Liver (tissue), 8 donors: ENCODE measurements at regions not wholly inside any gene's neighbourhood (a gene's known extent, or its start where the extent isn't known, plus 50 kb on each side); places are given as distances from the start of the nearest gene placed in this dataset.

ENCODE experiments used
- DNase-seq: peaks from one replicate; pipeline ENCODE4 v3.0.0-alpha.2; 2017; ENCODE audit warnings: low spot score
- H3K27ac ChIP-seq, 2 donors: one replicate each; pipeline ENCODE4 v1.7.0; 2013; ENCODE audit warnings: inconsistent platforms in 2 of 2, low read length in 2 of 2, control low read depth in 1 of 2, low read depth in 1 of 2, mild to moderate bottlenecking in 1 of 2
- H3K27me3 ChIP-seq, 4 donors: one replicate each; pipeline versions ENCODE4 v1.6.1 to v1.7.0; 2013; ENCODE audit warnings: low read length in 3 of 4, inconsistent platforms in 1 of 4, mild to moderate bottlenecking in 1 of 4, moderate library complexity in 1 of 4; ENCODE audit not compliant: control insufficient read depth in 4 of 4, insufficient read depth in 4 of 4
- H3K36me3 ChIP-seq, 4 donors: one replicate each; pipeline versions ENCODE4 v1.6.1 to v1.7.0; 2013; ENCODE audit warnings: low read length in 3 of 4, mild to moderate bottlenecking in 3 of 4, low read depth in 1 of 4, moderate library complexity in 1 of 4; ENCODE audit not compliant: control insufficient read depth in 4 of 4, insufficient read depth in 3 of 4
- H3K4me1 ChIP-seq, 4 donors: one replicate each; pipeline versions ENCODE4 v1.6.1 to v1.7.0; 2013; ENCODE audit warnings: low read length in 3 of 4, mild to moderate bottlenecking in 3 of 4, moderate library complexity in 1 of 4; ENCODE audit not compliant: control insufficient read depth in 4 of 4, insufficient read depth in 4 of 4
- H3K4me3 ChIP-seq, 3 donors: one replicate each; pipeline versions ENCODE4 v1.6.1 to v1.7.0; 2013; ENCODE audit warnings: low read length in 3 of 3, control low read depth in 1 of 3, low read depth in 1 of 3, mild to moderate bottlenecking in 1 of 3
- H3K9ac ChIP-seq, 2 donors: one replicate each; pipeline ENCODE4 v1.7.0; 2013; ENCODE audit warnings: low read length in 2 of 2, mild to moderate bottlenecking in 2 of 2, moderate library complexity in 2 of 2, control low read depth in 1 of 2, low read depth in 1 of 2
- H3K9me3 ChIP-seq, 4 donors: one replicate each; pipeline versions ENCODE4 v1.6.1 to v1.7.0; 2013; ENCODE audit warnings: low read length in 3 of 4; ENCODE audit not compliant: control insufficient read depth in 4 of 4
- ATF3 ChIP-seq: IDR thresholded peaks from 2 replicates; pipeline ENCODE4 v1.6.1; 2016; ENCODE audit warnings: antibody characterized with exemption
- EGR1 ChIP-seq, 2 donors: IDR thresholded peaks; 2 replicates each; pipeline ENCODE4 v1.6.1; 2016 to 2018; ENCODE audit warnings: antibody characterized with exemption in 2 of 2, low read depth in 2 of 2
- FOXA2 ChIP-seq: IDR thresholded peaks from 2 replicates; pipeline ENCODE4 v1.6.1; 2016; ENCODE audit warnings: antibody characterized with exemption
- GABPA ChIP-seq, 2 donors: IDR thresholded peaks in 1 of 2; conservative IDR thresholded peaks in 1 of 2; 2 replicates each; pipeline ENCODE4 v1.6.1; 2016; ENCODE audit warnings: antibody characterized with exemption in 2 of 2, mild to moderate bottlenecking in 1 of 2, moderate library complexity in 1 of 2
- HNF4A ChIP-seq, 2 donors: conservative IDR thresholded peaks; 2 replicates each; pipeline ENCODE4 v1.6.1; 2016; ENCODE audit warnings: antibody characterized with exemption in 2 of 2, mild to moderate bottlenecking in 2 of 2
- HNF4G ChIP-seq: IDR thresholded peaks from 2 replicates; pipeline ENCODE4 v1.6.1; 2016; ENCODE audit warnings: antibody characterized with exemption
- JUND ChIP-seq, 2 donors: IDR thresholded peaks; 2 replicates each; pipeline ENCODE4 v1.6.1; 2016; ENCODE audit warnings: antibody characterized with exemption in 2 of 2
- MAX ChIP-seq: IDR thresholded peaks from 2 replicates; pipeline ENCODE4 v1.6.1; 2016; ENCODE audit warnings: antibody characterized with exemption
- RAD21 ChIP-seq, 2 donors: IDR thresholded peaks; 2 replicates each; pipeline ENCODE4 v1.6.1; 2016; ENCODE audit warnings: antibody characterized with exemption in 2 of 2, mild to moderate bottlenecking in 2 of 2
- RXRA ChIP-seq, 2 donors: IDR thresholded peaks; 2 replicates each; pipeline ENCODE4 v1.6.1; 2017 to 2018; ENCODE audit warnings: antibody characterized with exemption in 2 of 2, mild to moderate bottlenecking in 1 of 2
- SP1 ChIP-seq: IDR thresholded peaks from 2 replicates; pipeline ENCODE4 v1.6.1; 2018; ENCODE audit warnings: antibody characterized with exemption, mild to moderate bottlenecking
- TAF1 ChIP-seq: conservative IDR thresholded peaks from 2 replicates; pipeline ENCODE4 v1.6.1; 2016; ENCODE audit warnings: antibody characterized with exemption, mild to moderate bottlenecking
- YY1 ChIP-seq: IDR thresholded peaks from 2 replicates; pipeline ENCODE4 v1.6.1; 2016; ENCODE audit warnings: antibody characterized with exemption, mild to moderate bottlenecking
- ZBTB33 ChIP-seq: IDR thresholded peaks from 2 replicates; pipeline ENCODE4 v1.6.1; 2016; ENCODE audit warnings: antibody characterized with exemption
- WGBS: extraction: QIAGEN DNeasy Blood & Tissue Kit; methylation state at CpG from one replicate; pipeline ENCODE4 v1.1.7; 2013; 5-methylcytosine and 5-hydroxymethylcytosine counted together
- TF ChIP-seq, protein P1 (sequence below): fragments of 150-350 bp; IDR thresholded peaks from 2 replicates; pipeline ENCODE4 v1.5.1; 2017; ENCODE audit warnings: improper control_type of control experiment, low read depth, low read length; ENCODE audit not compliant: missing input control
- TF ChIP-seq, protein P2 (sequence below): IDR thresholded peaks from 2 replicates; pipeline ENCODE4 v1.6.1; 2016; ENCODE audit warnings: antibody characterized with exemption, mild to moderate bottlenecking
- donor health status: healthy.
- donor health status: healthy.
- donor health status: healthy.
- donor health status: healthy.
- donor health status: healthy.

GRCh38 chr22:48636746-48637145 is 1190.9 kb downstream of the BRD1 start:
- Histone ChIP-seq H3K4me3 (no peak overlapping the region), H3K9ac (no peak overlapping the region), H3K4me1 (no peaks in the 10 kb centered on the region), H3K9me3 (no peaks in the 10 kb centered on the region), H3K36me3 (no peaks in the 10 kb centered on the region), H3K27ac (no peak overlapping the region), H3K27me3 (no peaks in the 10 kb centered on the region)
- TF ChIP-seq RXRA (IDR thresholded peaks at IDR 0.05) (no peak), SP1 (no peak), JUND (IDR thresholded peaks at IDR 0.05) (no peak), RAD21 (IDR thresholded peaks at IDR 0.05) (no peak), FOXA2 (no peak), EGR1 (IDR thresholded peaks at IDR 0.05; ENCODE audit: low read depth in 2 of 2) (no peak), HNF4A (conservative IDR thresholded peaks at IDR 0.05) (no peak), TAF1 (no peak), ZBTB33 (no peak), ATF3 (no peak)
- 93% methylated on average over 6 of the region's 6 CpGs for WGBS
- no peak for DNase-seq

DNA sequence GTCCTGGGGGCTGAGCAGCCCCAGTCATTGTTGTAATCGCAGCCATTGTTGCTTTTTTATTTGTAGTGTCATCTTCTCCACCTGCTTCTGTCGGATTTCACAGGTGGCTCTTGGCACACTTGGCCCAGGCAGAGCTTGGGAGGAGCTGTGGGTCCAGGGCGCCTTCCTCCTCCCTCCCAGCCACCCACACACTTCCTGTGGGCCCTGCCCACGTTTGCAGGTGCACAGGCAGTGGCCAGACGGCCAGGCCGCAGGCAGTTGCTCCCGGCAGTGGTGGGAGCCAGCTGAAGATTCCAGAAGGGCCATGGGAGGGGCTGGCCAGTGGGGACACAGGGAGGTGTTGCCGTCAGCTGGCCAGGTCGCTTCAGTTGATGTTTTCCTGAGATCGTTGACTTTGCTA is 1191.9 kb downstream of the BRD1 start:
- TF ChIP-seq, protein P1, sequence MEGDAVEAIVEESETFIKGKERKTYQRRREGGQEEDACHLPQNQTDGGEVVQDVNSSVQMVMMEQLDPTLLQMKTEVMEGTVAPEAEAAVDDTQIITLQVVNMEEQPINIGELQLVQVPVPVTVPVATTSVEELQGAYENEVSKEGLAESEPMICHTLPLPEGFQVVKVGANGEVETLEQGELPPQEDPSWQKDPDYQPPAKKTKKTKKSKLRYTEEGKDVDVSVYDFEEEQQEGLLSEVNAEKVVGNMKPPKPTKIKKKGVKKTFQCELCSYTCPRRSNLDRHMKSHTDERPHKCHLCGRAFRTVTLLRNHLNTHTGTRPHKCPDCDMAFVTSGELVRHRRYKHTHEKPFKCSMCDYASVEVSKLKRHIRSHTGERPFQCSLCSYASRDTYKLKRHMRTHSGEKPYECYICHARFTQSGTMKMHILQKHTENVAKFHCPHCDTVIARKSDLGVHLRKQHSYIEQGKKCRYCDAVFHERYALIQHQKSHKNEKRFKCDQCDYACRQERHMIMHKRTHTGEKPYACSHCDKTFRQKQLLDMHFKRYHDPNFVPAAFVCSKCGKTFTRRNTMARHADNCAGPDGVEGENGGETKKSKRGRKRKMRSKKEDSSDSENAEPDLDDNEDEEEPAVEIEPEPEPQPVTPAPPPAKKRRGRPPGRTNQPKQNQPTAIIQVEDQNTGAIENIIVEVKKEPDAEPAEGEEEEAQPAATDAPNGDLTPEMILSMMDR: no peak
- no peak for TF ChIP-seq ATF3
- TF ChIP-seq MAX: no peak
- TF ChIP-seq, protein P2, sequence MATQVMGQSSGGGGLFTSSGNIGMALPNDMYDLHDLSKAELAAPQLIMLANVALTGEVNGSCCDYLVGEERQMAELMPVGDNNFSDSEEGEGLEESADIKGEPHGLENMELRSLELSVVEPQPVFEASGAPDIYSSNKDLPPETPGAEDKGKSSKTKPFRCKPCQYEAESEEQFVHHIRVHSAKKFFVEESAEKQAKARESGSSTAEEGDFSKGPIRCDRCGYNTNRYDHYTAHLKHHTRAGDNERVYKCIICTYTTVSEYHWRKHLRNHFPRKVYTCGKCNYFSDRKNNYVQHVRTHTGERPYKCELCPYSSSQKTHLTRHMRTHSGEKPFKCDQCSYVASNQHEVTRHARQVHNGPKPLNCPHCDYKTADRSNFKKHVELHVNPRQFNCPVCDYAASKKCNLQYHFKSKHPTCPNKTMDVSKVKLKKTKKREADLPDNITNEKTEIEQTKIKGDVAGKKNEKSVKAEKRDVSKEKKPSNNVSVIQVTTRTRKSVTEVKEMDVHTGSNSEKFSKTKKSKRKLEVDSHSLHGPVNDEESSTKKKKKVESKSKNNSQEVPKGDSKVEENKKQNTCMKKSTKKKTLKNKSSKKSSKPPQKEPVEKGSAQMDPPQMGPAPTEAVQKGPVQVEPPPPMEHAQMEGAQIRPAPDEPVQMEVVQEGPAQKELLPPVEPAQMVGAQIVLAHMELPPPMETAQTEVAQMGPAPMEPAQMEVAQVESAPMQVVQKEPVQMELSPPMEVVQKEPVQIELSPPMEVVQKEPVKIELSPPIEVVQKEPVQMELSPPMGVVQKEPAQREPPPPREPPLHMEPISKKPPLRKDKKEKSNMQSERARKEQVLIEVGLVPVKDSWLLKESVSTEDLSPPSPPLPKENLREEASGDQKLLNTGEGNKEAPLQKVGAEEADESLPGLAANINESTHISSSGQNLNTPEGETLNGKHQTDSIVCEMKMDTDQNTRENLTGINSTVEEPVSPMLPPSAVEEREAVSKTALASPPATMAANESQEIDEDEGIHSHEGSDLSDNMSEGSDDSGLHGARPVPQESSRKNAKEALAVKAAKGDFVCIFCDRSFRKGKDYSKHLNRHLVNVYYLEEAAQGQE: no peak
- peak in 1 of 2 donors; percentile 20 for TF ChIP-seq HNF4A (conservative IDR thresholded peaks at IDR 0.05)
- no peak for TF ChIP-seq RAD21 (IDR thresholded peaks at IDR 0.05)
- peak; percentile 48 to 72 for TF ChIP-seq EGR1 (IDR thresholded peaks at IDR 0.05; ENCODE audit: low read depth in 2 of 2)
- TF ChIP-seq YY1: no peak
- no peak for TF ChIP-seq HNF4G
- peak in 1 of 2 donors; percentile 40 for TF ChIP-seq RXRA (IDR thresholded peaks at IDR 0.05)
- peak in 1 of 2 donors; percentile 32 for TF ChIP-seq GABPA (IDR thresholded peaks at IDR 0.05 in 1 of 2, conservative IDR thresholded peaks at IDR 0.05 in 1 of 2)
- Histone ChIP-seq H3K9ac (no peak overlapping the region), H3K4me1 (no peaks in the 10 kb centered on the region), H3K27me3 (no peaks in the 10 kb centered on the region), H3K4me3 (no peak overlapping the region), H3K9me3 (no peaks in the 10 kb centered on the region), H3K36me3 (no peaks in the 10 kb centered on the region), H3K27ac (no peak overlapping the region)
- peak; percentile 64 for DNase-seq
- 20% methylated on average over 10 of the region's 10 CpGs for WGBS
